ENCODE measurements at regions not wholly inside any gene's neighbourhood (a gene's known extent, or its start where the extent isn't known, plus 50 kb on each side); places are given as distances from the start of the nearest gene placed in this dataset.

- DNase-seq (ENCODE audit: low spot score) = no peak
- no peaks in the 10 kb centered on the region for H3K79me2 ChIP-seq
- H4K20me1 ChIP-seq (ENCODE audit: insufficient read depth, poor library complexity, severe bottlenecking) = no peaks in the 10 kb centered on the region
- H3K27me3 ChIP-seq = no peaks in the 10 kb centered on the region
- H2AFZ ChIP-seq = no peak overlapping the region
- H3K27ac ChIP-seq = no peak overlapping the region
- WGBS (ENCODE audit: low lambda C conversion rate, missing lambda C conversion rate) = 97% methylated on average over 2 of the region's 2 CpGs
- H3K9me2 ChIP-seq (replicated peaks; ENCODE audit: insufficient read depth) = no peaks in the 10 kb centered on the region
- H3K4me2 ChIP-seq = no peak overlapping the region
- H3K4me3 ChIP-seq = no peak overlapping the region
- H3K4me1 ChIP-seq (ENCODE audit: insufficient read depth) = no peaks in the 10 kb centered on the region
- H3K9me3 ChIP-seq (ENCODE audit: low read depth) = no peaks in the 10 kb centered on the region
- H3K36me3 ChIP-seq (replicated peaks; ENCODE audit: insufficient read depth, low read depth) = no peaks in the 10 kb centered on the region
- TF ChIP-seq EZH2 (IDR thresholded peaks at IDR 0.05; ENCODE audit: borderline replicate concordance) = no peak
- TF ChIP-seq, protein P1, sequence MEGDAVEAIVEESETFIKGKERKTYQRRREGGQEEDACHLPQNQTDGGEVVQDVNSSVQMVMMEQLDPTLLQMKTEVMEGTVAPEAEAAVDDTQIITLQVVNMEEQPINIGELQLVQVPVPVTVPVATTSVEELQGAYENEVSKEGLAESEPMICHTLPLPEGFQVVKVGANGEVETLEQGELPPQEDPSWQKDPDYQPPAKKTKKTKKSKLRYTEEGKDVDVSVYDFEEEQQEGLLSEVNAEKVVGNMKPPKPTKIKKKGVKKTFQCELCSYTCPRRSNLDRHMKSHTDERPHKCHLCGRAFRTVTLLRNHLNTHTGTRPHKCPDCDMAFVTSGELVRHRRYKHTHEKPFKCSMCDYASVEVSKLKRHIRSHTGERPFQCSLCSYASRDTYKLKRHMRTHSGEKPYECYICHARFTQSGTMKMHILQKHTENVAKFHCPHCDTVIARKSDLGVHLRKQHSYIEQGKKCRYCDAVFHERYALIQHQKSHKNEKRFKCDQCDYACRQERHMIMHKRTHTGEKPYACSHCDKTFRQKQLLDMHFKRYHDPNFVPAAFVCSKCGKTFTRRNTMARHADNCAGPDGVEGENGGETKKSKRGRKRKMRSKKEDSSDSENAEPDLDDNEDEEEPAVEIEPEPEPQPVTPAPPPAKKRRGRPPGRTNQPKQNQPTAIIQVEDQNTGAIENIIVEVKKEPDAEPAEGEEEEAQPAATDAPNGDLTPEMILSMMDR (IDR thresholded peaks at IDR 0.05; ENCODE audit: poor library complexity) = no peak
- TF ChIP-seq EZH2phosphoT487 (IDR thresholded peaks at IDR 0.05; ENCODE audit: low read depth, severe bottlenecking, unreplicated experiment) = no peak
Measured at GRCh38 chr18:64238076-64238475, 89.2 kb upstream of the LINC00305 start.

- no peak overlapping the region for H3K27ac ChIP-seq
- TF ChIP-seq EZH2phosphoT487 (IDR thresholded peaks at IDR 0.05; ENCODE audit: low read depth, severe bottlenecking, unreplicated experiment) (no peak), EZH2 (IDR thresholded peaks at IDR 0.05; ENCODE audit: borderline replicate concordance) (no peak)
- TF ChIP-seq, protein P1 (IDR thresholded peaks at IDR 0.05; ENCODE audit: poor library complexity) = no peak
Measured at GRCh38 chr18:64234321-64234720, 85.4 kb upstream of the LINC00305 start.

DNA sequence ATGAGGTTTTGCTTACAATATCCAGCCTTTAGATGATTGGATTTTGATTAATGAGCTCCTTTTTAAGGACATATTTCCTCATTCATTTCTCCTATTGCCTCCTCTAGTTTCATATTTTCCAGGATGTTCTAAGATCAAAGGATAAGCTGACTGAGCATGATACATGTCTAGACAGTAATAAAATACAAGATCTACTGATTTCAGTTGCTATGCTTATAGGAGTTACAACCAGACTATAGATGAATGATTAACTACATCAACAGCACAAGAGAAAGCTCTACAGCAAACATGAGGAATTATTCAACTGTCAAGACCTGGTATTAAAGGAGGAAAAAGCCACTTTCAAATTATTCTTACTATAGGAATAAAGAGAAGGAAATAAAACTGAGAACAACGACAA, 85.0 kb upstream of the LINC00305 start:
- 91% methylated on average over 1 of the region's 1 CpG for WGBS (ENCODE audit: low lambda C conversion rate, missing lambda C conversion rate)

More at GRCh38 chr18:64234321-64234720, 85.4 kb upstream of the LINC00305 start:
- H3K9me2 ChIP-seq (replicated peaks; ENCODE audit: insufficient read depth) = no peaks in the 10 kb centered on the region
- H3K9me3 ChIP-seq (ENCODE audit: low read depth) = no peaks in the 10 kb centered on the region
- no peak for DNase-seq (ENCODE audit: low spot score)
- H3K4me3 ChIP-seq = no peak overlapping the region
- no peaks in the 10 kb centered on the region for H3K79me2 ChIP-seq
- WGBS (ENCODE audit: low lambda C conversion rate, missing lambda C conversion rate) = 62% methylated on average over 3 of the region's 3 CpGs
- no peaks in the 10 kb centered on the region for H3K4me1 ChIP-seq (ENCODE audit: insufficient read depth)
- H4K20me1 ChIP-seq (ENCODE audit: insufficient read depth, poor library complexity, severe bottlenecking) = no peaks in the 10 kb centered on the region
- H3K27me3 ChIP-seq = no peaks in the 10 kb centered on the region
- no peak overlapping the region for H3K4me2 ChIP-seq
- H2AFZ ChIP-seq = no peak overlapping the region
- no peaks in the 10 kb centered on the region for H3K36me3 ChIP-seq (replicated peaks; ENCODE audit: insufficient read depth, low read depth)

DNA sequence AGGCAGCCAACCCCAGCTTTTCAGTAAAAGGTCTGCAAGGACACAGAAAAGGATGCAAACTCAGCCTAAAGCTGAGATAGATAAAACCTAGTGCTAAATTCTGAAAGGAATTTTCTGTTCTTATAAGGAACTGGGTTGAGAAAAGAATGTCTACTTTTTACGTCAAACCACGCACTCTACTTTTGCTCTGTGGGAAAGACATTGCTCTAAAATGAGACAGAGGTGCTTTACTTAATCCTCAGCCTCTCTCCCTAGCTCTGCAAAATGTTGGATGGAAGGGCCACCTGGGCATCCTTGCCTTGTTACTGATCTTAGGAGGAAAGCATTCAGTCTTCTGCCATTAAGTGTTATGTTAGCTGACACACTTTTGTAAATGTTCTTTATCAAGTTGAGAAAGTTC, 72.1 kb upstream of the LINC00305 start:
- Histone ChIP-seq H3K4me2 (no peak overlapping the region), H3K4me3 (no peak overlapping the region), H3K9me3 (ENCODE audit: low read depth) (no peaks in the 10 kb centered on the region), H3K27me3 (no peaks in the 10 kb centered on the region), H3K9me2 (replicated peaks; ENCODE audit: insufficient read depth) (no peaks in the 10 kb centered on the region), H3K79me2 (no peaks in the 10 kb centered on the region), H2AFZ (no peak overlapping the region), H3K27ac (no peak overlapping the region), H3K36me3 (replicated peaks; ENCODE audit: insufficient read depth, low read depth) (no peaks in the 10 kb centered on the region), H4K20me1 (ENCODE audit: insufficient read depth, poor library complexity, severe bottlenecking) (no peaks in the 10 kb centered on the region), H3K4me1 (ENCODE audit: insufficient read depth) (peaks cover 4% of the 10 kb centered on the region)
- no peak for DNase-seq (ENCODE audit: low spot score)
- WGBS (ENCODE audit: low lambda C conversion rate, missing lambda C conversion rate) = 72% methylated on average over 2 of the region's 2 CpGs
- TF ChIP-seq EZH2phosphoT487 (IDR thresholded peaks at IDR 0.05; ENCODE audit: low read depth, severe bottlenecking, unreplicated experiment) (no peak), EZH2 (IDR thresholded peaks at IDR 0.05; ENCODE audit: borderline replicate concordance) (no peak)
- TF ChIP-seq, protein P1 (IDR thresholded peaks at IDR 0.05; ENCODE audit: poor library complexity) = no peak

More for the DNA sequence above, 85.0 kb upstream of the LINC00305 start:
- Histone ChIP-seq H3K79me2 (no peaks in the 10 kb centered on the region), H3K4me1 (ENCODE audit: insufficient read depth) (no peaks in the 10 kb centered on the region), H3K4me2 (no peak overlapping the region), H4K20me1 (ENCODE audit: insufficient read depth, poor library complexity, severe bottlenecking) (no peaks in the 10 kb centered on the region), H3K27ac (no peak overlapping the region), H3K4me3 (no peak overlapping the region), H3K9me3 (ENCODE audit: low read depth) (no peaks in the 10 kb centered on the region), H2AFZ (no peak overlapping the region), H3K27me3 (no peaks in the 10 kb centered on the region), H3K9me2 (replicated peaks; ENCODE audit: insufficient read depth) (no peaks in the 10 kb centered on the region), H3K36me3 (replicated peaks; ENCODE audit: insufficient read depth, low read depth) (no peaks in the 10 kb centered on the region)
- DNase-seq (ENCODE audit: low spot score) = no peak
- TF ChIP-seq EZH2 (IDR thresholded peaks at IDR 0.05; ENCODE audit: borderline replicate concordance) = no peak

All from hepatocyte (in vitro differentiated cells).